KMS-11 (cell line): ENCODE measurements at regions not wholly inside any gene's neighbourhood (a gene's known extent, or its start where the extent isn't known, plus 50 kb on each side); places are given as distances from the start of the nearest gene placed in this dataset.

ENCODE experiments used
- H2AFZ ChIP-seq: fragments of 200-600 bp; sonication (generic); 2 replicates; pipeline ENCODE4 v1.6.1; 2016; ENCODE audit warnings: antibody characterized with exemption, mixed run types, low read depth
- H3K27ac ChIP-seq: fragments of 200-600 bp; sonication (generic); 2 replicates; pipeline ENCODE4 v1.6.1; 2016; ENCODE audit warnings: mild to moderate bottlenecking, mixed run types
- H3K27me3 ChIP-seq: fragments of 200-600 bp; sonication (generic); 2 replicates; pipeline ENCODE4 v1.6.1; 2017; ENCODE audit warnings: mild to moderate bottlenecking, low read depth, mixed run types, moderate library complexity; ENCODE audit not compliant: insufficient read depth
- H3K36me3 ChIP-seq: fragments of 200-600 bp; sonication (generic); 2 replicates; pipeline ENCODE4 v1.6.1; 2017; ENCODE audit warnings: mild to moderate bottlenecking, mixed run types; ENCODE audit not compliant: insufficient read depth
- H3K4me1 ChIP-seq: fragments of 200-600 bp; sonication (generic); 2 replicates; pipeline ENCODE4 v1.6.1; 2016; ENCODE audit warnings: mild to moderate bottlenecking, low read depth, mixed run types; ENCODE audit not compliant: poor library complexity, severe bottlenecking
- H3K4me2 ChIP-seq: fragments of 200-600 bp; sonication (generic); 2 replicates; pipeline ENCODE4 v1.7.0; 2016; ENCODE audit warnings: mild to moderate bottlenecking, mixed run types
- H3K4me3 ChIP-seq: fragments of 200-600 bp; sonication (generic); IDR thresholded peaks from 2 replicates; pipeline ENCODE4 v1.6.1; 2017; ENCODE audit warnings: low read depth, low read length, mixed read lengths; ENCODE audit not compliant: insufficient read depth
- H3K79me2 ChIP-seq: fragments of 200-600 bp; sonication (generic); 2 replicates; pipeline ENCODE4 v1.6.1; 2016; ENCODE audit warnings: low read depth, mixed run types; ENCODE audit not compliant: insufficient read depth
- H3K9ac ChIP-seq: fragments of 200-600 bp; sonication (generic); 2 replicates; pipeline ENCODE4 v1.6.1; 2016; ENCODE audit warnings: mild to moderate bottlenecking, mixed run types
- H4K20me1 ChIP-seq: fragments of 200-600 bp; sonication (generic); 2 replicates; pipeline ENCODE4 v1.6.1; 2016; ENCODE audit warnings: mild to moderate bottlenecking, mixed run types; ENCODE audit not compliant: insufficient read depth
- TF ChIP-seq, protein P1 (sequence below): fragments of 200-600 bp; sonication (generic); conservative IDR thresholded peaks from 2 replicates; pipeline ENCODE4 v1.6.1; 2017; ENCODE audit warnings: low read depth, mild to moderate bottlenecking, antibody characterized with exemption, low read length, moderate library complexity, mixed read lengths

DNA sequence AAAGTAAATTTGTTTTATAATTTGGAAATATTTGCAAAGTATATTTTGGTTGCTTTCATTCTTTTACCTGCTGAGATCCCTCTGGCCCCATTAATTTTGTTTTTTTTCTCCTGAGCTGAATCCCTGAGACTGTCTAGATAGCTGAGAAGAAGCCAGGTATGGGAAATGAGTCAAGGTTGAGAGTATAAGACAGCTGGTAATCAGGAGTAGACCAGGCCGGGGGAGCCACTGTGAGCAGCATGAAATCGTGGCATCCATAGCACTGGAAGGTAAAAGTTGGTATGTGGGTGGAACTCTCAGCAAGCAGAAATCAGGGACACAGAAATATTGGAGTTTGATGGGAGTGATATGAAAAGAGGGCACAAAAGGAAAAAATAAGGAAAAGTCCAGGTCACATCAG is 164.5 kb downstream of the FHIP1A start:
- H3K27me3 ChIP-seq = no peaks in the 10 kb centered on the region
- no peak overlapping the region for H2AFZ ChIP-seq
- no peak overlapping the region for H3K9ac ChIP-seq
- TF ChIP-seq, protein P1, sequence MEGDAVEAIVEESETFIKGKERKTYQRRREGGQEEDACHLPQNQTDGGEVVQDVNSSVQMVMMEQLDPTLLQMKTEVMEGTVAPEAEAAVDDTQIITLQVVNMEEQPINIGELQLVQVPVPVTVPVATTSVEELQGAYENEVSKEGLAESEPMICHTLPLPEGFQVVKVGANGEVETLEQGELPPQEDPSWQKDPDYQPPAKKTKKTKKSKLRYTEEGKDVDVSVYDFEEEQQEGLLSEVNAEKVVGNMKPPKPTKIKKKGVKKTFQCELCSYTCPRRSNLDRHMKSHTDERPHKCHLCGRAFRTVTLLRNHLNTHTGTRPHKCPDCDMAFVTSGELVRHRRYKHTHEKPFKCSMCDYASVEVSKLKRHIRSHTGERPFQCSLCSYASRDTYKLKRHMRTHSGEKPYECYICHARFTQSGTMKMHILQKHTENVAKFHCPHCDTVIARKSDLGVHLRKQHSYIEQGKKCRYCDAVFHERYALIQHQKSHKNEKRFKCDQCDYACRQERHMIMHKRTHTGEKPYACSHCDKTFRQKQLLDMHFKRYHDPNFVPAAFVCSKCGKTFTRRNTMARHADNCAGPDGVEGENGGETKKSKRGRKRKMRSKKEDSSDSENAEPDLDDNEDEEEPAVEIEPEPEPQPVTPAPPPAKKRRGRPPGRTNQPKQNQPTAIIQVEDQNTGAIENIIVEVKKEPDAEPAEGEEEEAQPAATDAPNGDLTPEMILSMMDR = no peak
- no peak overlapping the region for H3K27ac ChIP-seq
- H3K79me2 ChIP-seq = no peaks in the 10 kb centered on the region
- H3K36me3 ChIP-seq = no peaks in the 10 kb centered on the region
- H3K4me2 ChIP-seq = no peak overlapping the region
- no peak overlapping the region for H3K4me3 ChIP-seq
- no peaks in the 10 kb centered on the region for H3K4me1 ChIP-seq
- no peaks in the 10 kb centered on the region for H4K20me1 ChIP-seq

DNA sequence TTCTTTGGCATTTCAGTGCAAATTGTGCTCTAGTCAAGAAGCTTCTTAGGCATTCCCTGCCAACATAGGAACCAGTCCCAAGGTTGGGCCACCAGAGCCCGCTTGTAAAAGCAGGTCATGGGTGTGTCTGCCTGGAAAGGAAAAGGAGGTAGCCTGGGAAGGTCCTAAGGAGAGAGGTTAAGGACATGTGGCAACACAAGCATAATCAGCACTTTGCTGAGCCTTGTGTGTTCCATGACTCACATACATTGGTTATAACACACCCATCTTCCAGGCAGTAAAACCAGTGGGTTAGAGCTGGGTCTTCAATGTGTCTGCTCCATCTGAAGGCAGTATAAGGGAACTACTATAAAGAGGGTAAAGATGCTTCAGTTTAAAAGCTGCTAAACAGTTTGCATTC is 165.0 kb downstream of the FHIP1A start:
- H3K4me2 ChIP-seq = no peak overlapping the region
- no peaks in the 10 kb centered on the region for H4K20me1 ChIP-seq
- TF ChIP-seq, protein P1 = no peak
- no peaks in the 10 kb centered on the region for H3K27me3 ChIP-seq
- H3K9ac ChIP-seq = no peak overlapping the region
- no peak overlapping the region for H3K4me3 ChIP-seq
- no peaks in the 10 kb centered on the region for H3K79me2 ChIP-seq
- no peak overlapping the region for H2AFZ ChIP-seq
- no peak overlapping the region for H3K27ac ChIP-seq
- no peaks in the 10 kb centered on the region for H3K4me1 ChIP-seq
- H3K36me3 ChIP-seq = no peaks in the 10 kb centered on the region

DNA sequence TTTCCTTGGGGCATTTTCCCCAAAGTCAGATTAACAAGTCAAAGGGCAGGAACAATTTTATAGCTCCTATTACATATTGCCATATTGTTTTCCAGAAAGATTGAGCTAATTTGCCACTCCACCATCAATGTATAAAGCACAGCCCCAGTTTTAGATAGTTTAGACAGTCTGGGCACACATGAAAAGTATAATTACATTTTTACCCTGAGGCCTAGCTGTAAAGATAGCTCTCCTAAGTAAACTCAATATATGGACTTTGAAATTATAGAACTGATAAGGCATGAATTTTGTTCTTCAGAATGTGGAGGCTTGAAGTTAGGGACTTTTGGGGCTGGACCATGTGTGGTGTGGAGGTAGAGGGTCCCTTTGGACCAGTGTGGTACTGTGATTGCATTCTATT is 166.0 kb downstream of the FHIP1A start:
- no peaks in the 10 kb centered on the region for H3K27me3 ChIP-seq
- TF ChIP-seq, protein P1 = no peak
- no peak overlapping the region for H3K4me2 ChIP-seq

DNA sequence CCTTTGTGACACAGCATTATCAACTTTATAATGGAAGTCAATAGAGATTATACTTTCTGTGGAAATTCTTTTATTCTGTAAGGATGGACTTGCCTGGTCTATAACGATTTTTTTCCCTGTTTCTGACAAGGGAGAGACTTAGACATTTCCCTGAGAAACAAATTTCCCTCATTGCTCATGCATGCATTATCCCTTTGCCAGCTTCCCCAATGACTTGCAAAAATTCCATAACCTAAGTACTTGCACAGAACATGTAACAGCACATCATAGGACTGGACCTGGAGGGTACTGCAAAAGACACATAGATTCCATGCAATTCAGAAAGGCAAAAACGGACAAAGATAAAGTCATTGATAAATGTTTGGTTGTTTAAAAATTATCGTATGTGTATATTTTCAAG is 166.7 kb downstream of the FHIP1A start:
- no peak overlapping the region for H3K27ac ChIP-seq
- no peaks in the 10 kb centered on the region for H3K79me2 ChIP-seq
- H2AFZ ChIP-seq = no peak overlapping the region
- H3K27me3 ChIP-seq = no peaks in the 10 kb centered on the region
- H3K4me3 ChIP-seq = no peak overlapping the region
- H3K36me3 ChIP-seq = no peaks in the 10 kb centered on the region
- no peak overlapping the region for H3K9ac ChIP-seq
- H3K4me2 ChIP-seq = no peak overlapping the region
- H3K4me1 ChIP-seq = no peaks in the 10 kb centered on the region
- TF ChIP-seq, protein P1 = no peak
- no peaks in the 10 kb centered on the region for H4K20me1 ChIP-seq

More for the DNA sequence above, 166.0 kb downstream of the FHIP1A start:
- H3K4me3 ChIP-seq = no peak overlapping the region
- H3K36me3 ChIP-seq = no peaks in the 10 kb centered on the region
- H3K27ac ChIP-seq = no peak overlapping the region
- H2AFZ ChIP-seq = no peak overlapping the region
- H3K4me1 ChIP-seq = no peaks in the 10 kb centered on the region
- H3K79me2 ChIP-seq = no peaks in the 10 kb centered on the region
- no peak overlapping the region; the same call in 1 of the 2 replicates for H3K9ac ChIP-seq
- no peaks in the 10 kb centered on the region for H4K20me1 ChIP-seq
